HCT116 (cell line): ENCODE measurements at regions not wholly inside any gene's neighbourhood (a gene's known extent, or its start where the extent isn't known, plus 50 kb on each side); places are given as distances from the start of the nearest gene placed in this dataset.
A peak's percentile ranks its signal among the peaks of the same experiment; 100 is the strongest.

Experiments used
- ATAC-seq: fragments of 200-7000 bp; cut with Tn5 transposase; 2 replicates; pipeline ENCODE4 v1.9.1; 2020; ENCODE audit warnings: mild to moderate bottlenecking, moderate library complexity
- BruUV-seq: library from RNA; stranded (reverse); fragments of 400-500 nt; replicated peaks from 2 replicates; lab custom pipeline; 2021; lab: Mats Ljungman, UMichigan
- CTCF ChIA-PET: fragments of 300-600 bp; sonication (Branson Sonifier 250); formaldehyde crosslinking; loops from one replicate; lab custom pipeline; 2021; ENCODE audit warnings: antibody characterized with exemption; lab: Charles Lee
- POLR2A ChIA-PET: fragments of 300-600, 350-600 bp; sonication (Branson Sonifier 250); formaldehyde crosslinking; loops from one replicate; lab custom pipeline; 2021; ENCODE audit warnings: antibody characterized with exemption; lab: Charles Lee
- RAD21 ChIA-PET, 2 experiments: fragments of 300-600 bp; sonication (Branson Sonifier 250); formaldehyde crosslinking; loops; one replicate each; lab custom pipeline; 2023; ENCODE audit warnings: low total read pairs in 2 of 2; ENCODE audit not compliant: uncharacterized antibody in 2 of 2, unreplicated experiment in 2 of 2, low non-redundant PET in 1 of 2; lab: Charles Lee
- DNase-seq: peaks from one replicate; pipeline ENCODE4 v3.0.0-alpha.2; 2010; ENCODE audit warnings: low read depth, low spot score
- H2AFZ ChIP-seq: fragments of 200-600 bp; shearing (Covaris generic), sonication (generic); 2 replicates; pipeline ENCODE4 v1.6.1; 2017; ENCODE audit warnings: low read depth, mixed run types, mixed read lengths, antibody characterized with exemption, low read length; ENCODE audit not compliant: poor library complexity, severe bottlenecking
- H3K27ac ChIP-seq: 2 replicates; pipeline ENCODE4 v1.5.1; 2012; ENCODE audit warnings: low read depth, low read length
- H3K27me3 ChIP-seq: fragments of 200-600 bp; sonication (generic); 2 replicates; pipeline ENCODE4 v1.6.1; 2016; ENCODE audit warnings: mixed run types, low read length, mixed read lengths; ENCODE audit not compliant: insufficient read depth
- H3K36me3 ChIP-seq, 2 experiments: fragments of 200-500 bp in 1 of 2; fragments of 200-600 bp in 1 of 2; sonication (Bioruptor generic) in 1 of 2; sonication (generic) in 1 of 2; 2 replicates each; pipeline versions ENCODE4 v1.5.1 to v1.6.1; 2014 to 2016; ENCODE audit warnings: low read length in 2 of 2, inconsistent platforms in 1 of 2, mixed read lengths in 1 of 2, mixed run types in 1 of 2; ENCODE audit not compliant: insufficient read depth in 2 of 2, control insufficient read depth in 1 of 2
- H3K4me1 ChIP-seq, 2 experiments: fragments of 200-600 bp in 1 of 2; sonication (generic) in 1 of 2; 2 replicates each; pipeline versions ENCODE4 v1.5.1 to v1.6.1; 2012 to 2017; ENCODE audit warnings: low read length in 2 of 2, inconsistent platforms in 1 of 2, mild to moderate bottlenecking in 1 of 2, mixed read lengths in 1 of 2, mixed run types in 1 of 2, moderate library complexity in 1 of 2; ENCODE audit not compliant: insufficient read depth in 2 of 2, control insufficient read depth in 1 of 2
- H3K4me2 ChIP-seq: fragments of 200-600 bp; sonication (generic); 2 replicates; pipeline ENCODE4 v1.6.1; 2017; ENCODE audit warnings: mixed run types, low read length, mixed read lengths
- H3K4me3 ChIP-seq, 2 experiments: fragments of 200-600 bp in 1 of 2; sonication (generic) in 1 of 2; replicated peaks in 1 of 2; 2 replicates each; pipeline ENCODE4 v1.5.1; 2011 to 2016; ENCODE audit warnings: low read length in 2 of 2, control low read depth in 1 of 2, low read depth in 1 of 2, mild to moderate bottlenecking in 1 of 2, mixed read lengths in 1 of 2, mixed run types in 1 of 2
- H3K79me2 ChIP-seq: fragments of 200-600 bp; sonication (generic); 2 replicates; pipeline ENCODE4 v1.6.1; 2017; ENCODE audit warnings: mild to moderate bottlenecking, mixed run types, low read length, moderate library complexity, mixed read lengths; ENCODE audit not compliant: insufficient read depth
- H3K9ac ChIP-seq: fragments of 200-600 bp; sonication (generic); 2 replicates; pipeline ENCODE4 v1.6.1; 2016; ENCODE audit warnings: low read length, mixed read lengths
- H3K9me2 ChIP-seq: fragments of 200-600 bp; sonication (generic), shearing (Covaris generic); 2 replicates; pipeline ENCODE4 v1.6.1; 2017; ENCODE audit warnings: mixed run types, mild to moderate bottlenecking, moderate library complexity; ENCODE audit not compliant: insufficient read depth
- H3K9me3 ChIP-seq, 2 experiments: fragments of 200-500 bp in 1 of 2; fragments of 200-600 bp in 1 of 2; sonication (Bioruptor generic) in 1 of 2; sonication (generic) in 1 of 2; 2 replicates each; pipeline ENCODE4 v1.6.1; 2014 to 2017; ENCODE audit warnings: low read length in 2 of 2, mixed read lengths in 2 of 2, inconsistent platforms in 1 of 2, low read depth in 1 of 2, mild to moderate bottlenecking in 1 of 2, mixed run types in 1 of 2, moderate library complexity in 1 of 2; ENCODE audit not compliant: control insufficient read depth in 1 of 2, insufficient read depth in 1 of 2
- H4K20me1 ChIP-seq: fragments of 200-600 bp; sonication (generic), shearing (Covaris generic); 2 replicates; pipeline ENCODE4 v1.6.1; 2017; ENCODE audit warnings: mixed run types, mild to moderate bottlenecking, moderate library complexity; ENCODE audit not compliant: insufficient read depth
- ATF3 ChIP-seq: IDR thresholded peaks from 2 replicates; pipeline ENCODE4 v1.6.1; 2012
- CEBPB ChIP-seq: IDR thresholded peaks from 2 replicates; pipeline ENCODE4 v1.6.1; 2012; ENCODE audit warnings: low read depth
- CTCF ChIP-seq, 3 experiments: fragments of 200-600 bp in 1 of 3; sonication (generic) in 1 of 3; IDR thresholded peaks in 2 of 3; conservative IDR thresholded peaks in 1 of 3; 2 replicates each; pipeline ENCODE4 v1.5.1; 2012 to 2017; ENCODE audit warnings: low read depth in 2 of 3, low read length in 2 of 3, antibody characterized with exemption in 1 of 3, borderline replicate concordance in 1 of 3, control low read depth in 1 of 3, mild to moderate bottlenecking in 1 of 3, mixed read lengths in 1 of 3, mixed run types in 1 of 3, moderate library complexity in 1 of 3; ENCODE audit not compliant: insufficient read depth in 1 of 3
- ELF1 ChIP-seq: IDR thresholded peaks from 2 replicates; pipeline ENCODE4 v1.6.1; 2012; ENCODE audit warnings: low read depth, borderline replicate concordance
- JUND ChIP-seq: IDR thresholded peaks from 2 replicates; pipeline ENCODE4 v1.6.1; 2012
- MAX ChIP-seq: IDR thresholded peaks from 2 replicates; pipeline ENCODE4 v1.6.1; 2012
- SP1 ChIP-seq: IDR thresholded peaks from 2 replicates; pipeline ENCODE4 v1.6.1; 2012; ENCODE audit warnings: low read depth
- SRF ChIP-seq: IDR thresholded peaks from 2 replicates; pipeline ENCODE4 v1.6.1; 2012; ENCODE audit warnings: low read depth
- YY1 ChIP-seq: IDR thresholded peaks from 2 replicates; pipeline ENCODE4 v1.6.1; 2011; ENCODE audit warnings: low read length, low read depth, moderate library complexity, mild to moderate bottlenecking; ENCODE audit not compliant: insufficient replicate concordance; ENCODE audit errors: extremely low read depth
- ZFX ChIP-seq: fragments of 450-650 bp; IDR thresholded peaks from 2 replicates; pipeline ENCODE4 v1.6.1; 2017
- intact Hi-C: fragments of 100-400 bp; cut with micrococcal nuclease; formaldehyde crosslinking; loops from 2 replicates; pipeline ENCODE4 v1.10.0; 2022

DNA sequence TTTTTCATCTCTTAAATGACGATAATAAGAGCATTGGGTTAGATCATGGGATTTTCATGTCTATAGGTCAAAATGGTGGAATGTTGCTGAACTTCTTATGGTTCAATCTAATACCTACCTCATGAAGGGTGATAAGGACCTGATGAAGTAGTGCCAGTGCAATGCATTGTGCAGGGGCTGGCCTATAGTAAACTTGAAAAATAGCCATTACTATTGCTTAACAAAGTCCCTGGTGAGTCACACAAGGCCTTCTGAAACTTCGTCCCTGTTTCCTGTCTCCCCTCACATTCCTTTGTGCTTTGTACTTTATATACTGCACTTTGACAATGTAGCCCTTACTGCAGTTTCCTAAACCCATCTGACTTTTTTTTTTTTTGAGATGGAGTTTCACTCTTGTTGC, 515.9 kb downstream of the SLC4A3 start:
- Histone ChIP-seq H2AFZ (no peak overlapping the region), H3K4me3 (no peak overlapping the region), H4K20me1 (no peaks in the 10 kb centered on the region), H3K9me3 (no peaks in the 10 kb centered on the region), H3K27me3 (no peaks in the 10 kb centered on the region), H3K9ac (no peak overlapping the region), H3K36me3 (no peaks in the 10 kb centered on the region), H3K4me2 (peak overlapping the region; percentile 11), H3K9me2 (no peaks in the 10 kb centered on the region), H3K79me2 (no peaks in the 10 kb centered on the region), H3K27ac (no peak overlapping the region), H3K4me1 (peaks cover 0 to 9% of the 10 kb centered on the region in 2 experiments; a peak in 1 of 4 replicates)
- TF ChIP-seq MAX (no peak), CEBPB (peak; percentile 70)
- ATAC-seq (no peak), DNase-seq (peak; percentile 3)
- no TSS peak for BruUV-seq
- ChIA-PET CTCF (no interaction called here), RAD21 (no interaction called here), POLR2A (no interaction called here)
- intact Hi-C loops: loop anchor here (10.0 kb wide), 1 partner anchor 1431 kb away; the partner anchor contains the start of gene EPHA4

DNA sequence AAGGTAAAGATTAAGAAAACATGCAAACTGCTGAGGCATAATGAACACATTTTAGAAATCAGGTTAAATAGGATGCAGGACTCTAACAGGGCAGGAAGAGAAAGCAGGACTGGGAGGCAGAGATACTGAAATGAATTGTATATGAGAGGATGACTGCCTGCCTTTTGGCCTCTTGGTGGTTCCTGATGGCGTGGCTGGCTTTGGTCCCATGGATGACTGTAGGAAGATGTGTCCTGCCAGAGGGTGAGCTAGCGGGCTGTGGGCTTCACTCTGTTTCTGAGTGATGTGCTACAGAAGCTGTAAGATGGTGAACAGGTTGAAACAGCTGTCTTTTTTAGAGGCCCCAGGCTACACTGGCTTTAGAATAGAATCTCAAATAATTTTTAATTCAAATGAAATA, 517.0 kb downstream of the SLC4A3 start:
- TF ChIP-seq ATF3 (no peak), CEBPB (no peak), ZFX (no peak), ELF1 (no peak), YY1 (no peak), CTCF (IDR thresholded peaks at IDR 0.05 in 2 of 3, conservative IDR thresholded peaks at IDR 0.05 in 1 of 3; ENCODE audit: borderline replicate concordance in 1 of 3, insufficient read depth in 1 of 3, low read depth in 2 of 3, low read length in 2 of 3) (no peak), SRF (no peak), SP1 (no peak), JUND (no peak)
- TF ChIP-seq, all 23 proteins: peak for 0
- ATAC-seq: no peak

More for the DNA sequence above, 517.0 kb downstream of the SLC4A3 start:
- no TSS peak for BruUV-seq
- no peaks in the 10 kb centered on the region for H3K9me3 ChIP-seq
- no peak overlapping the region for H2AFZ ChIP-seq
- no peak overlapping the region for H3K4me3 ChIP-seq
- RAD21 ChIA-PET: no interaction called here
- no peaks in the 10 kb centered on the region for H3K36me3 ChIP-seq
- H3K4me1 ChIP-seq: peaks cover 0 to 9% of the 10 kb centered on the region in 2 experiments; a peak in 1 of 4 replicates
- H3K79me2 ChIP-seq: no peaks in the 10 kb centered on the region
- H3K9me2 ChIP-seq: no peaks in the 10 kb centered on the region
- DNase-seq: no peak
- H3K9ac ChIP-seq: no peak overlapping the region
- H4K20me1 ChIP-seq: no peaks in the 10 kb centered on the region
- CTCF ChIA-PET: no interaction called here
- H3K27ac ChIP-seq: no peak overlapping the region
- H3K4me2 ChIP-seq: no peak overlapping the region
- no peaks in the 10 kb centered on the region for H3K27me3 ChIP-seq
- POLR2A ChIA-PET: no interaction called here
- intact Hi-C loops: loop anchor here (10.0 kb wide), 1 partner anchor 1430 kb away; the partner anchor contains the start of gene EPHA4
